ENCODE measurements at regions not wholly inside any gene's neighbourhood (a gene's known extent, or its start where the extent isn't known, plus 50 kb on each side); places are given as distances from the start of the nearest gene placed in this dataset.

- Histone ChIP-seq H3K27ac (ENCODE audit: low read depth in 1 of 2, low read length in 2 of 2) (no peak overlapping the region), H3K4me1 (ENCODE audit: control insufficient read depth in 4 of 4, insufficient read depth in 4 of 4, low read length in 3 of 4) (no peaks in the 10 kb centered on the region), H3K27me3 (ENCODE audit: control insufficient read depth in 4 of 4, insufficient read depth in 4 of 4, low read length in 3 of 4) (no peaks in the 10 kb centered on the region), H3K9me3 (ENCODE audit: control insufficient read depth in 4 of 4, low read length in 3 of 4) (no peaks in the 10 kb centered on the region), H3K4me3 (ENCODE audit: low read depth in 1 of 3, low read length in 3 of 3) (no peak overlapping the region), H3K36me3 (ENCODE audit: control insufficient read depth in 4 of 4, insufficient read depth in 3 of 4, low read depth in 1 of 4, low read length in 3 of 4) (peaks cover 0 to 34% (median 9%) of the 10 kb centered on the region in 4 donors), H3K9ac (ENCODE audit: low read depth in 1 of 2, low read length in 2 of 2) (no peak overlapping the region)
- 88% methylated on average over 9 of the region's 9 CpGs for WGBS
- TF ChIP-seq RXRA (IDR thresholded peaks at IDR 0.05) (no peak), MAX (IDR thresholded peaks at IDR 0.05) (no peak), GABPA (IDR thresholded peaks at IDR 0.05 in 1 of 2, conservative IDR thresholded peaks at IDR 0.05 in 1 of 2) (no peak), SP1 (IDR thresholded peaks at IDR 0.05) (no peak), FOXA1 (IDR thresholded peaks at IDR 0.05) (no peak), ZBTB33 (IDR thresholded peaks at IDR 0.05) (no peak), JUND (IDR thresholded peaks at IDR 0.05) (no peak)
- DNase-seq (ENCODE audit: low spot score), result no peak
Observed at GRCh38 chr12:111277570-111277969, 91.3 kb downstream of the PHETA1 start.

- 87% methylated on average over 5 of the region's 5 CpGs for WGBS
- peaks cover 0 to 32% (median 9%) of the 10 kb centered on the region in 4 donors for H3K36me3 ChIP-seq (ENCODE audit: control insufficient read depth in 4 of 4, insufficient read depth in 3 of 4, low read depth in 1 of 4, low read length in 3 of 4)
- H3K4me3 ChIP-seq (ENCODE audit: low read depth in 1 of 3, low read length in 3 of 3), result no peak overlapping the region
- TF ChIP-seq JUND (IDR thresholded peaks at IDR 0.05) (no peak), HNF4A (conservative IDR thresholded peaks at IDR 0.05) (no peak), ZBTB33 (IDR thresholded peaks at IDR 0.05) (no peak), TAF1 (conservative IDR thresholded peaks at IDR 0.05) (no peak), YY1 (IDR thresholded peaks at IDR 0.05) (no peak), RAD21 (IDR thresholded peaks at IDR 0.05) (no peak), REST (IDR thresholded peaks at IDR 0.05) (no peak), GABPA (IDR thresholded peaks at IDR 0.05 in 1 of 2, conservative IDR thresholded peaks at IDR 0.05 in 1 of 2) (no peak), HNF4G (IDR thresholded peaks at IDR 0.05) (no peak), NR2F2 (IDR thresholded peaks at IDR 0.05) (no peak)
- H3K9ac ChIP-seq (ENCODE audit: low read depth in 1 of 2, low read length in 2 of 2), result no peak overlapping the region
- H3K4me1 ChIP-seq (ENCODE audit: control insufficient read depth in 4 of 4, insufficient read depth in 4 of 4, low read length in 3 of 4), result no peaks in the 10 kb centered on the region
- no peaks in the 10 kb centered on the region for H3K9me3 ChIP-seq (ENCODE audit: control insufficient read depth in 4 of 4, low read length in 3 of 4)
- no peak for DNase-seq (ENCODE audit: low spot score)
- no peaks in the 10 kb centered on the region for H3K27me3 ChIP-seq (ENCODE audit: control insufficient read depth in 4 of 4, insufficient read depth in 4 of 4, low read length in 3 of 4)
- no peak overlapping the region for H3K27ac ChIP-seq (ENCODE audit: low read depth in 1 of 2, low read length in 2 of 2)
Observed at GRCh38 chr12:111276146-111276545, 92.7 kb downstream of the PHETA1 start.
